Astrocyte (in vitro differentiated cells and primary cell): ENCODE measurements at regions not wholly inside any gene's neighbourhood (a gene's known extent, or its start where the extent isn't known, plus 50 kb on each side); places are given as distances from the start of the nearest gene placed in this dataset.
A peak's percentile ranks its signal among the peaks of the same experiment; 100 is the strongest.

Source experiments
- DNase-seq: peaks from one replicate; pipeline ENCODE4 v3.0.0-alpha.2; 2010; ENCODE audit warnings: low read depth
- FAIRE-seq: peaks from 2 replicates; lab custom pipeline; 2011; peaks lifted over from hg19 to GRCh38; lab: Jason Lieb, UNC
- H2AFZ ChIP-seq: 2 replicates; pipeline ENCODE4 v1.6.0; 2012; ENCODE audit warnings: low read depth, low read length, inconsistent platforms
- H3K27ac ChIP-seq: 2 replicates; pipeline ENCODE4 v1.5.1; 2011; ENCODE audit warnings: low read depth, low read length, inconsistent platforms
- H3K27me3 ChIP-seq: 2 replicates; pipeline ENCODE4 v1.6.0; 2011; ENCODE audit warnings: low read length, inconsistent platforms; ENCODE audit not compliant: insufficient read depth
- H3K36me3 ChIP-seq: 2 replicates; pipeline ENCODE4 v1.5.1; 2011; ENCODE audit warnings: low read length, inconsistent platforms; ENCODE audit not compliant: insufficient read depth
- H3K4me1 ChIP-seq: 2 replicates; pipeline ENCODE4 v1.5.1; 2011; ENCODE audit warnings: low read length, inconsistent platforms; ENCODE audit not compliant: insufficient read depth
- H3K4me2 ChIP-seq: 2 replicates; pipeline ENCODE4 v1.6.0; 2012; ENCODE audit warnings: low read length, inconsistent platforms
- H3K4me3 ChIP-seq: 2 replicates; pipeline ENCODE4 v1.5.1; 2011; ENCODE audit warnings: low read depth, mild to moderate bottlenecking, low read length, inconsistent platforms; ENCODE audit not compliant: insufficient read depth
- H3K79me2 ChIP-seq: 2 replicates; pipeline ENCODE4 v1.6.0; 2012; ENCODE audit warnings: mild to moderate bottlenecking, low read length, inconsistent platforms; ENCODE audit not compliant: insufficient read depth
- H3K9ac ChIP-seq: 2 replicates; pipeline ENCODE4 v1.6.0; 2012; ENCODE audit warnings: mild to moderate bottlenecking, low read length, inconsistent platforms
- H3K9me3 ChIP-seq: 2 replicates; pipeline ENCODE4 v1.5.1; 2012; ENCODE audit warnings: low read depth, mild to moderate bottlenecking, low read length, inconsistent platforms; ENCODE audit not compliant: insufficient read depth
- H4K20me1 ChIP-seq: 2 replicates; pipeline ENCODE4 v1.6.0; 2012; ENCODE audit warnings: low read length, inconsistent platforms; ENCODE audit not compliant: insufficient read depth
- H3K27ac Mint-ChIP-seq: one replicate; pipeline ENCODE4 v1.8.0; 2021; ENCODE audit warnings: mild to moderate bottlenecking, mixed read lengths; ENCODE audit not compliant: unreplicated experiment
- H3K27me3 Mint-ChIP-seq: one replicate; pipeline ENCODE4 v1.8.0; 2021; ENCODE audit warnings: low read depth, mixed read lengths; ENCODE audit not compliant: unreplicated experiment
- H3K36me3 Mint-ChIP-seq: one replicate; pipeline ENCODE4 v1.8.0; 2021; ENCODE audit warnings: low read depth, mixed read lengths; ENCODE audit not compliant: unreplicated experiment
- H3K4me1 Mint-ChIP-seq: one replicate; pipeline ENCODE4 v1.8.0; 2021; ENCODE audit warnings: low read depth, mixed read lengths; ENCODE audit not compliant: unreplicated experiment
- H3K4me3 Mint-ChIP-seq: one replicate; pipeline ENCODE4 v1.8.0; 2021; ENCODE audit warnings: mild to moderate bottlenecking, moderate library complexity, mixed read lengths; ENCODE audit not compliant: unreplicated experiment
- H3K9me3 Mint-ChIP-seq: one replicate; pipeline ENCODE4 v1.8.0; 2021; ENCODE audit warnings: mild to moderate bottlenecking, mixed read lengths; ENCODE audit not compliant: unreplicated experiment
- EZH2 ChIP-seq: IDR thresholded peaks from 2 replicates; pipeline ENCODE4 v1.6.1; 2012; ENCODE audit warnings: mild to moderate bottlenecking, low read length, inconsistent platforms; ENCODE audit not compliant: insufficient read depth
- TF ChIP-seq, protein P1 (sequence below): IDR thresholded peaks from 2 replicates; pipeline ENCODE4 v1.5.1; 2011; ENCODE audit warnings: low read depth, mild to moderate bottlenecking, inconsistent platforms, low read length, moderate library complexity; ENCODE audit not compliant: insufficient read depth

DNA sequence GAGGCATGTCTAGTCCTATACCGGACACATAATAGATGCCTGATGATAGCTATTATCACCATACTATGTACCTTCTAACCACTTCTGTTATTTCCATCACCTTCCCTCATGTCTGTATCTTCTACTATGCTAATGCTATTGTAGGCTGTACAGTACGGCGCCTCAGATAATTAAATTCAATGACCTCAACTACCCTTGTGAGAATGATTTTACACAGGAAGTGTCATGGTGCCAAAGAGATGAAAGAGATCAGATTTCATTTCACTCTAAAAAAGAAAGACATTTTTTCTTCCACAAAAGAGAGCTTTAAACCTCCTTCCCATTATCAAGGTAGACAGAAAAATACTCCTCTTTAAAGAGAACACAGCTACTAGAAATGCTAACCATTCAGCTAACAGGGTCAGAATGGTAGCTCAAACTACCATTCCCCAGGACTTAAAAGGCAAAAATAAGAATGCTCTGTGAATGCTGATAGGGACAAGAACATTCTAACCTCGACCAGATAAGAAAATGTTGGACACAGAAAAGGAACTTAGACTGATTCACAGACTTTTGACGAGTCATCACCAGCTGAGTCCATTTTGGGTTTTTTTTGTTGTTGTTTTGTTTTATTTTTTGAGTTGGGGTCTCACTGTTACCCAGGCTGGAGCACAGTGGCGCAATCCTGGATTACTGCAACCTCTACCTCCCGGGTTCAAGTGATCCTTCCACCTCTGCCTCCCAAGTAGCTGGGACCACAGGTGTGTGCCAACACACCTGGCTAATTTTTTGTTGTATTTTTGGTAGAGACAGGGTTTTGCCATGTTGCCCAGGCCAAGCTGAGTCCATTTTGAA, 99.2 kb upstream of the RAPGEF2 start:
- Mint-ChIP-seq H3K4me1 (peaks cover 18% of the 10 kb centered on the region), H3K4me3 (no peak overlapping the region), H3K27me3 (no peaks in the 10 kb centered on the region), H3K27ac (peak overlapping the region; percentile 73), H3K36me3 (no peaks in the 10 kb centered on the region), H3K9me3 (no peaks in the 10 kb centered on the region)
- no peaks in the 10 kb centered on the region for H3K9me3 ChIP-seq
- no peaks in the 10 kb centered on the region for H3K27me3 ChIP-seq
- H2AFZ ChIP-seq = peak overlapping the region; percentile 22
- FAIRE-seq (peak; percentile 89), DNase-seq (peak; percentile 62)
- H3K4me3 ChIP-seq = peak overlapping the region; percentile 1
- peak overlapping the region; percentile 14 for H3K9ac ChIP-seq
- peak overlapping the region; percentile 33 for H3K27ac ChIP-seq
- H3K79me2 ChIP-seq = no peaks in the 10 kb centered on the region
- H4K20me1 ChIP-seq = no peaks in the 10 kb centered on the region
- TF ChIP-seq, protein P1, sequence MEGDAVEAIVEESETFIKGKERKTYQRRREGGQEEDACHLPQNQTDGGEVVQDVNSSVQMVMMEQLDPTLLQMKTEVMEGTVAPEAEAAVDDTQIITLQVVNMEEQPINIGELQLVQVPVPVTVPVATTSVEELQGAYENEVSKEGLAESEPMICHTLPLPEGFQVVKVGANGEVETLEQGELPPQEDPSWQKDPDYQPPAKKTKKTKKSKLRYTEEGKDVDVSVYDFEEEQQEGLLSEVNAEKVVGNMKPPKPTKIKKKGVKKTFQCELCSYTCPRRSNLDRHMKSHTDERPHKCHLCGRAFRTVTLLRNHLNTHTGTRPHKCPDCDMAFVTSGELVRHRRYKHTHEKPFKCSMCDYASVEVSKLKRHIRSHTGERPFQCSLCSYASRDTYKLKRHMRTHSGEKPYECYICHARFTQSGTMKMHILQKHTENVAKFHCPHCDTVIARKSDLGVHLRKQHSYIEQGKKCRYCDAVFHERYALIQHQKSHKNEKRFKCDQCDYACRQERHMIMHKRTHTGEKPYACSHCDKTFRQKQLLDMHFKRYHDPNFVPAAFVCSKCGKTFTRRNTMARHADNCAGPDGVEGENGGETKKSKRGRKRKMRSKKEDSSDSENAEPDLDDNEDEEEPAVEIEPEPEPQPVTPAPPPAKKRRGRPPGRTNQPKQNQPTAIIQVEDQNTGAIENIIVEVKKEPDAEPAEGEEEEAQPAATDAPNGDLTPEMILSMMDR = no peak
- TF ChIP-seq EZH2 = no peak
- no peaks in the 10 kb centered on the region for H3K36me3 ChIP-seq
- H3K4me1 ChIP-seq = peaks cover 12% of the 10 kb centered on the region
- peak overlapping the region; percentile 65 for H3K4me2 ChIP-seq

- Histone ChIP-seq H3K79me2 (no peaks in the 10 kb centered on the region), H2AFZ (peak overlapping the region; percentile 43), H3K9ac (no peak overlapping the region), H3K27ac (no peak overlapping the region), H3K36me3 (no peaks in the 10 kb centered on the region), H3K4me2 (peak overlapping the region; percentile 66), H3K4me3 (no peak overlapping the region), H3K27me3 (no peaks in the 10 kb centered on the region), H3K4me1 (peaks cover 12% of the 10 kb centered on the region), H4K20me1 (no peaks in the 10 kb centered on the region), H3K9me3 (no peaks in the 10 kb centered on the region)
- no peaks in the 10 kb centered on the region for H3K36me3 Mint-ChIP-seq
- FAIRE-seq = no peak
- no peaks in the 10 kb centered on the region for H3K9me3 Mint-ChIP-seq
- H3K27ac Mint-ChIP-seq = no peak overlapping the region
- H3K27me3 Mint-ChIP-seq = no peaks in the 10 kb centered on the region
- peaks cover 18% of the 10 kb centered on the region for H3K4me1 Mint-ChIP-seq
- H3K4me3 Mint-ChIP-seq = no peak overlapping the region
- DNase-seq = peak; percentile 63
- TF ChIP-seq, protein P1 = no peak
- TF ChIP-seq EZH2 = no peak
Observed at GRCh38 chr4:159006202-159006601, 96.7 kb upstream of the RAPGEF2 start.

DNA sequence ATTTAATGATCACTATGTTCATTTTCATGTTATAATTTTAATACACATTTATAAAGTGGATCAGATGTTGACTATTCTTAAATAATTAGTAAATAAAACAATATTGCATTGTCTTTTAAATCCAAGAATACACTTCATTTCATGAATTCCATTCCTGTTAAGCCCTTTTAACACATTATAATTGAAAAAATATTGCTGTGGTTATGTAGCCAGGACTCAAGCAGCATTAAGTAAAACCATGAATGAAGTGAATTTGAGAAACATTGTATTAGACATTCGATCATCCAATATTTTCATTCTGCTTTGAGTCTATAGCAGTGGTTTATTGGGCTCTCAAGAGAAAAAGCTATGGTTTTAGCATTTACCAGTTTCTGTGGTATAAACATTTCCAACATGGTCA, 94.2 kb upstream of the RAPGEF2 start:
- Histone ChIP-seq H3K79me2 (no peaks in the 10 kb centered on the region), H3K4me2 (no peak overlapping the region), H4K20me1 (no peaks in the 10 kb centered on the region), H3K27ac (no peak overlapping the region), H2AFZ (no peak overlapping the region), H3K27me3 (no peaks in the 10 kb centered on the region), H3K9me3 (no peaks in the 10 kb centered on the region), H3K36me3 (no peaks in the 10 kb centered on the region), H3K4me3 (no peak overlapping the region), H3K9ac (no peak overlapping the region), H3K4me1 (peaks cover 4% of the 10 kb centered on the region)
- no peaks in the 10 kb centered on the region for H3K36me3 Mint-ChIP-seq
- peaks cover 8% of the 10 kb centered on the region for H3K4me1 Mint-ChIP-seq
- no peak overlapping the region for H3K27ac Mint-ChIP-seq
- H3K4me3 Mint-ChIP-seq = no peak overlapping the region
- no peak for TF ChIP-seq EZH2
- TF ChIP-seq, protein P1 = no peak
- H3K27me3 Mint-ChIP-seq = no peaks in the 10 kb centered on the region
- no peaks in the 10 kb centered on the region for H3K9me3 Mint-ChIP-seq
- DNase-seq (no peak), FAIRE-seq (no peak)
